ENCODE measurements at regions not wholly inside any gene's neighbourhood (a gene's known extent, or its start where the extent isn't known, plus 50 kb on each side); places are given as distances from the start of the nearest gene placed in this dataset.

- Histone ChIP-seq H3K36me3 (ENCODE audit: control insufficient read depth, insufficient read depth, low read length) (no peaks in the 10 kb centered on the region), H3K27me3 (ENCODE audit: control insufficient read depth, insufficient read depth, low read length) (no peaks in the 10 kb centered on the region), H3K4me1 (no peaks in the 10 kb centered on the region), H3K9me3 (ENCODE audit: control insufficient read depth, low read length) (no peaks in the 10 kb centered on the region), H2AFZ (no peak overlapping the region), H3K4me2 (ENCODE audit: low read length) (no peak overlapping the region), H3K79me2 (no peaks in the 10 kb centered on the region), H3K4me3 (ENCODE audit: low read depth, low read length) (no peak overlapping the region), H3K9ac (no peak overlapping the region), H3K27ac (no peak overlapping the region)
- TF ChIP-seq, protein P1, sequence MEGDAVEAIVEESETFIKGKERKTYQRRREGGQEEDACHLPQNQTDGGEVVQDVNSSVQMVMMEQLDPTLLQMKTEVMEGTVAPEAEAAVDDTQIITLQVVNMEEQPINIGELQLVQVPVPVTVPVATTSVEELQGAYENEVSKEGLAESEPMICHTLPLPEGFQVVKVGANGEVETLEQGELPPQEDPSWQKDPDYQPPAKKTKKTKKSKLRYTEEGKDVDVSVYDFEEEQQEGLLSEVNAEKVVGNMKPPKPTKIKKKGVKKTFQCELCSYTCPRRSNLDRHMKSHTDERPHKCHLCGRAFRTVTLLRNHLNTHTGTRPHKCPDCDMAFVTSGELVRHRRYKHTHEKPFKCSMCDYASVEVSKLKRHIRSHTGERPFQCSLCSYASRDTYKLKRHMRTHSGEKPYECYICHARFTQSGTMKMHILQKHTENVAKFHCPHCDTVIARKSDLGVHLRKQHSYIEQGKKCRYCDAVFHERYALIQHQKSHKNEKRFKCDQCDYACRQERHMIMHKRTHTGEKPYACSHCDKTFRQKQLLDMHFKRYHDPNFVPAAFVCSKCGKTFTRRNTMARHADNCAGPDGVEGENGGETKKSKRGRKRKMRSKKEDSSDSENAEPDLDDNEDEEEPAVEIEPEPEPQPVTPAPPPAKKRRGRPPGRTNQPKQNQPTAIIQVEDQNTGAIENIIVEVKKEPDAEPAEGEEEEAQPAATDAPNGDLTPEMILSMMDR (IDR thresholded peaks at IDR 0.05), result no peak
These were observed 99.5 kb upstream of the DUSP10 start for GRCh38 chr1:221841251-221841982.

DNA sequence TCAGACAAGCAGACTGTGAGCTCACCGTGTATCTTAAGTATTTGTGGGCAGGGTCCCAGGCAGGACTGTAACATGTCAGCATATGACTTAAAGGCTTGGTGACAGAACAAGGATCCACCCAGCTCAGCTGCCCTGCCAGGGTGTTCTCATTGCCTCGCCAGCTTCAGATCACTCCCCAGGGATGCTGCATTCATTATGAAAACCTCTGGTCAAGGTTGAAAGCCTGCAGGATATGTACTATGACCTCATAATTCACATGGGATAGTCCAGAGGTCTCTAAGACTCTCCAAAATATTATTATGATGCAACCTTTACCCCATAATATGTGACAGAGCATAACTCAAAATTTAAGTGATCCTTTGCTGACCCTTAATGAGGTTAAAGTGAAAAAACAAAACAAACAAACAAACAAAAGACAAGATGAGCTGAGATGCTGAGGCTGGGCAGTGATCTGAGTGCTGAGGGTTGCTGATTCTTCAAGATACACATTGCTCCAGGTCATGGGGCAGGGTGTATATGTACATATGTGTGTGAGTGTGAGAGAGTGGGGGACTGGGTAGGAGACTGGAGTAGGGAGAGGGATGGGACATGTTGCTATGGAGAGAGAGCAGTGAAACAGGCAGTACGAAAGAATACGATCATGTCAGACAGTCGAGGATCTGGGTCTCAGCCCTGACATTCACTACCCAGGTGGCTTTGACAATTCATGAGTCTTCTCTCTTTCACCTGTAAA, 98.8 kb upstream of the DUSP10 start:
- Histone ChIP-seq H3K27ac (no peak overlapping the region), H3K9ac (no peak overlapping the region), H3K4me2 (ENCODE audit: low read length) (no peak overlapping the region), H3K27me3 (ENCODE audit: control insufficient read depth, insufficient read depth, low read length) (no peaks in the 10 kb centered on the region), H3K79me2 (no peaks in the 10 kb centered on the region), H3K4me3 (ENCODE audit: low read depth, low read length) (no peak overlapping the region), H2AFZ (no peak overlapping the region), H3K36me3 (ENCODE audit: control insufficient read depth, insufficient read depth, low read length) (no peaks in the 10 kb centered on the region), H3K9me3 (ENCODE audit: control insufficient read depth, low read length) (no peaks in the 10 kb centered on the region), H3K4me1 (no peaks in the 10 kb centered on the region)
- TF ChIP-seq, protein P1 (IDR thresholded peaks at IDR 0.05), result no peak

GRCh38 chr1:221839782-221840395, 98.0 kb upstream of the DUSP10 start:
- Histone ChIP-seq H3K9ac (no peak overlapping the region), H3K27ac (no peak overlapping the region), H2AFZ (no peak overlapping the region), H3K4me3 (ENCODE audit: low read depth, low read length) (no peak overlapping the region), H3K9me3 (ENCODE audit: control insufficient read depth, low read length) (no peaks in the 10 kb centered on the region), H3K79me2 (no peaks in the 10 kb centered on the region), H3K36me3 (ENCODE audit: control insufficient read depth, insufficient read depth, low read length) (no peaks in the 10 kb centered on the region), H3K27me3 (ENCODE audit: control insufficient read depth, insufficient read depth, low read length) (no peaks in the 10 kb centered on the region), H3K4me1 (no peaks in the 10 kb centered on the region), H3K4me2 (ENCODE audit: low read length) (no peak overlapping the region)
- TF ChIP-seq, protein P1 (IDR thresholded peaks at IDR 0.05), result no peak

DNA sequence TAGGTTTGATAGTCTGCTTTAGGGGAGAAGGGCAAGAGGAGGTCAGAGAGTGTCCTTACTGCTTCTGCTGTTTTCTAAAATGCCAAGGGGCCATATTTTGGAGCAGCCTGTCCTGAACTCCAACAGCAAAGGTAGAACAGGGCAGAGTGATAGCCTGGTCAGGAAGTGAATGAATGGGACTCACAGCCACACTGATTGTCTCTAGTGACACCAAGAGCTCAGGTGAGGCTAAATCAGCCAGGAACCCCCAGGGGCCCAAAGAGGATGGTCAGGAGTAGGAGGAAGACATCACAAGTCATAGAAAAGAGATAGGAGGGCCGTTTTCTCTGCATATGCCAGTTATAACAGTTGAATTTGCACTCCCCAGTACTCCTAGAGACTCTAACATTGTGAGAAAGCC, 97.4 kb upstream of the DUSP10 start:
- no peak overlapping the region for H3K4me2 ChIP-seq (ENCODE audit: low read length)
- H3K36me3 ChIP-seq (ENCODE audit: control insufficient read depth, insufficient read depth, low read length), result no peaks in the 10 kb centered on the region
- H3K27me3 ChIP-seq (ENCODE audit: control insufficient read depth, insufficient read depth, low read length), result no peaks in the 10 kb centered on the region
- H3K9me3 ChIP-seq (ENCODE audit: control insufficient read depth, low read length), result no peaks in the 10 kb centered on the region
- no peak overlapping the region for H3K27ac ChIP-seq
- no peak overlapping the region for H3K9ac ChIP-seq
- H3K4me3 ChIP-seq (ENCODE audit: low read depth, low read length), result no peak overlapping the region
- no peaks in the 10 kb centered on the region for H3K79me2 ChIP-seq
- no peak overlapping the region for H2AFZ ChIP-seq
- TF ChIP-seq, protein P1 (IDR thresholded peaks at IDR 0.05), result no peak
- H3K4me1 ChIP-seq, result no peaks in the 10 kb centered on the region
